WTC11 (cell line): ENCODE measurements at regions not wholly inside any gene's neighbourhood (a gene's known extent, or its start where the extent isn't known, plus 50 kb on each side); places are given as distances from the start of the nearest gene placed in this dataset.

ENCODE experiments used
- CTCF ChIP-seq: fragments of 200-600 bp; IDR thresholded peaks from 2 replicates; pipeline ENCODE4 v1.8.0; 2022; ENCODE audit warnings: antibody characterized with exemption
- GABPB1 ChIP-seq: sonication (generic); formaldehyde crosslinking; IDR thresholded peaks from 2 replicates; pipeline ENCODE4 v1.8.1; 2023; ENCODE audit warnings: mild to moderate bottlenecking, missing genetic modification reagents
- MYBL2 ChIP-seq: sonication (generic); formaldehyde crosslinking; IDR thresholded peaks from 2 replicates; pipeline ENCODE4 v1.8.1; 2023; ENCODE audit warnings: mild to moderate bottlenecking, moderate library complexity, missing genetic modification reagents
- ZNF138 ChIP-seq: sonication (generic); formaldehyde crosslinking; conservative IDR thresholded peaks from 2 replicates; pipeline ENCODE4 v1.8.1; 2022; ENCODE audit warnings: mild to moderate bottlenecking, moderate library complexity, missing genetic modification reagents
- TF ChIP-seq, protein P1 (sequence below): fragments of 250-450 bp; sonication (Bioruptor Pico); IDR thresholded peaks from 2 replicates; pipeline ENCODE4 v1.8.0; 2021; ENCODE audit warnings: mild to moderate bottlenecking
- TF ChIP-seq, protein P2 (sequence below): sonication (generic); formaldehyde crosslinking; conservative IDR thresholded peaks from 2 replicates; pipeline ENCODE4 v1.8.1; 2022; ENCODE audit warnings: mild to moderate bottlenecking, missing genetic modification reagents

DNA sequence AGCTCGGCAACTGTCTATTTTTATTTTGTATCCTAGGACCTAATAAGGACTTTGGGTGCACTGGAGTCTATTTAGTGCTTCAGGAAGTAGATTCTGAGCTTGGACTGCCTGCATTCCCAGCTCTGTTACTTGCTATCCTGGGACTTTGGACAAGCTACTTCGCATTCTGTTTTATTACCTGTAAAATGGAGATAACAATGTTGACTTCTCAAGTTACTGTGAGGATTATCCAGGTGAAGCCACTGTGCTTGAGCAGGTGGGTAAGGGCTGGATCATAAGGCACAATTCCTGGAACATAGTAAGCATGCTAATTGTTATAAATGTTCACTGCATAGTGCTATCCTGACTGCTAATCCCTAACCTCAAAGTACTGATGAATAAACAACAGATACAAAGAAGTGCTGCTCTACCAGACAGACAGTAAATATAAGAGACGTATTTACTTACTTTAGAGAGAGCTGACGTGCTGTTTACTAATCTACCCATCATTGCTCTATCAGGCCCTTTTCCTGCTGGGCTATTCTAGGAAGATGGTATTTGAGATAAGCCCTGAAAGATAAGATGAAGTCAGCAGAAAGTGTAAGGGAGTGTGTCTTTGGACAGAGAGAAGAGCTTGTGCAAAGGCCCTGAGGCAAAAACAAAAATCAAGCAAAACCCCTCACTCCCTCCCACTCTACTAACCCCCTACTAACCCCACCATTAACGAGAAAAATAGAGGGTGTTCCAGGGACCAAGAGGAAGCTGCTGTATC is 50.8 kb upstream of the FLT1 start:
- no peak for TF ChIP-seq CTCF
- no peak for TF ChIP-seq GABPB1
- no peak for TF ChIP-seq ZNF138 (CRISPR knock-in tag)
- TF ChIP-seq MYBL2 (CRISPR knock-in tag), result no peak
- TF ChIP-seq, protein P1, sequence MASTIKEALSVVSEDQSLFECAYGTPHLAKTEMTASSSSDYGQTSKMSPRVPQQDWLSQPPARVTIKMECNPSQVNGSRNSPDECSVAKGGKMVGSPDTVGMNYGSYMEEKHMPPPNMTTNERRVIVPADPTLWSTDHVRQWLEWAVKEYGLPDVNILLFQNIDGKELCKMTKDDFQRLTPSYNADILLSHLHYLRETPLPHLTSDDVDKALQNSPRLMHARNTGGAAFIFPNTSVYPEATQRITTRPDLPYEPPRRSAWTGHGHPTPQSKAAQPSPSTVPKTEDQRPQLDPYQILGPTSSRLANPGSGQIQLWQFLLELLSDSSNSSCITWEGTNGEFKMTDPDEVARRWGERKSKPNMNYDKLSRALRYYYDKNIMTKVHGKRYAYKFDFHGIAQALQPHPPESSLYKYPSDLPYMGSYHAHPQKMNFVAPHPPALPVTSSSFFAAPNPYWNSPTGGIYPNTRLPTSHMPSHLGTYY (CRISPR knock-in tag), result no peak
- TF ChIP-seq, protein P2, sequence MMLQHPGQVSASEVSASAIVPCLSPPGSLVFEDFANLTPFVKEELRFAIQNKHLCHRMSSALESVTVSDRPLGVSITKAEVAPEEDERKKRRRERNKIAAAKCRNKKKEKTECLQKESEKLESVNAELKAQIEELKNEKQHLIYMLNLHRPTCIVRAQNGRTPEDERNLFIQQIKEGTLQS (CRISPR knock-in tag), result no peak
